ENCODE measurements at regions not wholly inside any gene's neighbourhood (a gene's known extent, or its start where the extent isn't known, plus 50 kb on each side); places are given as distances from the start of the nearest gene placed in this dataset.

- TF ChIP-seq GATA2 (CRISPR knock-in tag; IDR thresholded peaks at IDR 0.05) (no peak), USF2 (CRISPR knock-in tag; IDR thresholded peaks at IDR 0.05) (no peak), ZNF785 (CRISPR knock-in tag; IDR thresholded peaks at IDR 0.05) (no peak), ZNF561 (CRISPR knock-in tag; conservative IDR thresholded peaks at IDR 0.05) (no peak), BDP1 (IDR thresholded peaks at IDR 0.05; ENCODE audit: insufficient read depth, insufficient read length) (no peak), ZBTB49 (CRISPR knock-in tag; IDR thresholded peaks at IDR 0.05; ENCODE audit: borderline replicate concordance) (no peak), TCF3 (CRISPR knock-in tag; IDR thresholded peaks at IDR 0.05) (no peak), EWSR1 (IDR thresholded peaks at IDR 0.05; ENCODE audit: borderline replicate concordance, low read depth, partially characterized antibody) (no peak), XRCC5 (IDR thresholded peaks at IDR 0.05; ENCODE audit: low read depth, low read length) (no peak), ILK (tag; IDR thresholded peaks at IDR 0.05; ENCODE audit: borderline replicate concordance, low read depth) (no peak), NFRKB (IDR thresholded peaks at IDR 0.05; ENCODE audit: low read depth) (no peak), TCF15 (CRISPR knock-in tag; IDR thresholded peaks at IDR 0.05) (no peak), CXXC5 (CRISPR knock-in tag; IDR thresholded peaks at IDR 0.05) (no peak), JUNB (CRISPR knock-in tag; conservative IDR thresholded peaks at IDR 0.05) (no peak), ZNF316 (IDR thresholded peaks at IDR 0.05) (peak; percentile 98), GABPB1 (CRISPR knock-in tag; IDR thresholded peaks at IDR 0.05) (no peak), POLR2G (IDR thresholded peaks at IDR 0.05; ENCODE audit: low read depth, low read length) (no peak), SNRNP70 (optimal IDR thresholded peaks at IDR 0.05; ENCODE audit: low read depth, low read length) (no peak), PHB2 (IDR thresholded peaks at IDR 0.05; ENCODE audit: low read depth) (no peak), JUND (IDR thresholded peaks at IDR 0.05; ENCODE audit: borderline replicate concordance, low read depth, low read length) (no peak), JUND (tag; IDR thresholded peaks at IDR 0.05; ENCODE audit: borderline replicate concordance, low read depth, low read length) (0 out of 3 replicates have a peak, but pooled peaks have one; percentile 6), NCOA4 (IDR thresholded peaks at IDR 0.05; ENCODE audit: partially characterized antibody) (no peak)
- TF ChIP-seq, protein P1, sequence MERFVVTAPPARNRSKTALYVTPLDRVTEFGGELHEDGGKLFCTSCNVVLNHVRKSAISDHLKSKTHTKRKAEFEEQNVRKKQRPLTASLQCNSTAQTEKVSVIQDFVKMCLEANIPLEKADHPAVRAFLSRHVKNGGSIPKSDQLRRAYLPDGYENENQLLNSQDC (CRISPR knock-in tag; IDR thresholded peaks at IDR 0.05) = no peak
- TF ChIP-seq, protein P2, sequence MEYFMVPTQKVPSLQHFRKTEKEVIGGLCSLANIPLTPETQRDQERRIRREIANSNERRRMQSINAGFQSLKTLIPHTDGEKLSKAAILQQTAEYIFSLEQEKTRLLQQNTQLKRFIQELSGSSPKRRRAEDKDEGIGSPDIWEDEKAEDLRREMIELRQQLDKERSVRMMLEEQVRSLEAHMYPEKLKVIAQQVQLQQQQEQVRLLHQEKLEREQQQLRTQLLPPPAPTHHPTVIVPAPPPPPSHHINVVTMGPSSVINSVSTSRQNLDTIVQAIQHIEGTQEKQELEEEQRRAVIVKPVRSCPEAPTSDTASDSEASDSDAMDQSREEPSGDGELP (CRISPR knock-in tag; IDR thresholded peaks at IDR 0.05; ENCODE audit: borderline replicate concordance) = no peak
These were observed 77.5 kb downstream of the PHLDA1 start (continued) for GRCh38 chr12:75954041-75954440.
